ENCODE measurements at regions not wholly inside any gene's neighbourhood (a gene's known extent, or its start where the extent isn't known, plus 50 kb on each side); places are given as distances from the start of the nearest gene placed in this dataset.

DNA sequence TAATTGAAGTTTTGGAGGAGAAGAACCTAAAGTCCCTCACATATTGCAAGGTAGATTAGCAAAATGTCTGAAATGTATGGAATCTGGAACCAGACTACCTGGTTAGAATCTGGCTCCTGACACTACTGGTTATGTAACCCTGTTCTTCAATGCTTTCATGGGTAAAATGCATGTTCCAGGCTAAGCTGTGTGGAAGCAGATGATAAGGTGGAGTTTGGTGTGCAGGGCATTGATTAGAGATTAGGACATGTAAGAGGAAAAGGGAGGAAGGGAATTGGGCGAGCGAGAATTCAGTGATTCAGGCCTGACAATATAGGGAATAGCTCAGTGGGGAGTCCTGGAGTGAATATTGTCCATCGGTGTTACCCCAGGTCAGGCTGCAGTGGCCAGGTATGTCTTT, 165.8 kb upstream of the SFRP2 start:
- no peak overlapping the region for H3K9ac ChIP-seq (ENCODE audit: low read length)
- H3K23ac ChIP-seq (ENCODE audit: low read length), result no peak overlapping the region
- no peaks in the 10 kb centered on the region for H3K27me3 ChIP-seq (ENCODE audit: insufficient read depth, low read length, poor library complexity)
- no peak for DNase-seq
- H3K4me1 ChIP-seq (ENCODE audit: control insufficient read depth, low read depth, low read length), result no peaks in the 10 kb centered on the region
- H2BK120ac ChIP-seq (ENCODE audit: low read depth, low read length), result no peak overlapping the region
- H2BK15ac ChIP-seq (replicated peaks; ENCODE audit: low read depth), result no peak overlapping the region
- H3K36me3 ChIP-seq (ENCODE audit: control insufficient read depth, insufficient read depth, low read length), result no peaks in the 10 kb centered on the region
- no peaks in the 10 kb centered on the region for H3K79me2 ChIP-seq (ENCODE audit: control insufficient read depth, insufficient read depth, low read length)
- no peak overlapping the region for H3K18ac ChIP-seq (ENCODE audit: low read length)
- no peak overlapping the region for H3K4me3 ChIP-seq (ENCODE audit: low read length)
- H3K4me2 ChIP-seq (ENCODE audit: low read length), result no peak overlapping the region
- no peak overlapping the region for H3K56ac ChIP-seq (ENCODE audit: low read length)
- H4K5ac ChIP-seq (ENCODE audit: low read length), result no peak overlapping the region
- H3K79me1 ChIP-seq (ENCODE audit: low read length), result no peaks in the 10 kb centered on the region
- no peak overlapping the region for H2BK5ac ChIP-seq (ENCODE audit: low read length)
- WGBS (ENCODE audit: extremely low coverage, insufficient coverage, low lambda C conversion rate), result no CpG with 5 or more reads among the region's 3 CpGs
- H3K4ac ChIP-seq (ENCODE audit: low read depth, low read length), result no peak overlapping the region
- no peak overlapping the region for H2AK5ac ChIP-seq (ENCODE audit: low read length)
- H3K27ac ChIP-seq (ENCODE audit: low read depth, low read length), result no peak overlapping the region
- H4K8ac ChIP-seq (ENCODE audit: low read depth, low read length), result no peak overlapping the region

DNA sequence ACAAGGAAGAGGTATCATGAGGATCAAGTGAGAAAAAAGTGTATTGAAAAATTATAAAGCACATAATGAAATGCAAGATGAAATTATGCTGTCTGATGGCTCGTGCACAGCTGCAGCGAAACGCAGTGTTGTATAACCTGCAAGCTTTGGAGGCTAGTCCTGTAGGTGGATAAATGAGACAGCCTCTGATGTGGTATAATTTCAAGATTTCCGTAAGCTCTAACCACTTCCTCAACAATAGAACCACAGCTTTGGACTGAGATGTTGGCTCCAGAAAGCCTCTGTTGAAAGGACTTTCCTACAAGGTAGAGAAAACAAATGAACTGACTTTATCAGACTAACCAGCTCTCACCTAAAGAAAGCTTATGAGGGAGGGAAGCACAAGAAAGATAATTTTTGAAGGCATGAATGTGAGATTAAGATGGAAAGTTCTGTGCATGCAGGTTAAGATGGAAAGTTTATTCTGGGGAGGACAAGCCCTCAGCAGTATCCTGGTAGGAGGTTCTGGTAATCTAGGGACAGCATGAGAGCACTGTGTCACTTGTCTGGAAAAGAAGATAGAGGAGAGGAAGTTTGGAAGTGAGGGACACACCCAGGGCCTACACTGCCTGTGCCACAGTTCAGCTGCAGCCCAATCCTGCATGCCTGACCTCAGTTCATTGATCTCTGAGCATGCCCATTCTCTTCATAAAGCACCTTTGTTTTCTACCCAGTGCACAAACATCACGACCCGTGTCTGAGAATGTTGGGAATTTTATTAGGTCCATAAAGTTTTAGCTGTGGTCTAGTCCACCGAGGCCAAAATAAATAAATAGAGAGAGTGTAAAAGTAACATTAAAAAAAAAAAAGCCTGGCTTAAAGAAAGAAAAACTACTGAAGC, 161.5 kb upstream of the SFRP2 start:
- H3K79me1 ChIP-seq (ENCODE audit: low read length), result no peaks in the 10 kb centered on the region
- no CpG with 5 or more reads among the region's 7 CpGs for WGBS (ENCODE audit: extremely low coverage, insufficient coverage, low lambda C conversion rate)

DNA sequence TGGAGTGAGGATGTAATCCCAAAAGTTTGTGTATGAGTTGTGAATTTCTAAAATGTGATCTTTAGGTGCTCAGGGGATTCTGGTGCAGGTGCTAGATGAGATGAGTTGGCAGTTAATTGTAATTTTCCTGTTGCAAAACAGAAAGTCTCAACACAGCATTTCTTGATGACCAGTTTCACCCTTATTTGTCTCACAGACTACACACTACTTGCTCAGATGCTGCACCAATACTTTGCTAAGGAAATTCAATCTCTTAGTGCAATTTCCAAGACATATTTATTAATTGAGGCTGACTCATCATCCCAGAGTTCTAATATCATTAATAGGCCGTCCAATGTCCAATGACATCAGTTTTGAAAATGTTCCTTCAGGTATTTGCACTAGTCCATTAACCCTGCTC, 159.2 kb upstream of the SFRP2 start:
- no peak overlapping the region for H3K27ac ChIP-seq (ENCODE audit: low read depth, low read length)
- no peak overlapping the region for H2BK15ac ChIP-seq (replicated peaks; ENCODE audit: low read depth)
- H2BK5ac ChIP-seq (ENCODE audit: low read length), result no peak overlapping the region
- no peak overlapping the region for H3K18ac ChIP-seq (ENCODE audit: low read length)
- no peak overlapping the region for H3K4me2 ChIP-seq (ENCODE audit: low read length)
- no peaks in the 10 kb centered on the region for H3K79me2 ChIP-seq (ENCODE audit: control insufficient read depth, insufficient read depth, low read length)
- no peaks in the 10 kb centered on the region for H3K4me1 ChIP-seq (ENCODE audit: control insufficient read depth, low read depth, low read length)
- no peak overlapping the region for H2BK120ac ChIP-seq (ENCODE audit: low read depth, low read length)
- WGBS (ENCODE audit: extremely low coverage, insufficient coverage, low lambda C conversion rate), result no CpG with 5 or more reads among the region's 1 CpG
- H4K8ac ChIP-seq (ENCODE audit: low read depth, low read length), result no peak overlapping the region
- no peak overlapping the region for H3K23ac ChIP-seq (ENCODE audit: low read length)
- H3K36me3 ChIP-seq (ENCODE audit: control insufficient read depth, insufficient read depth, low read length), result no peaks in the 10 kb centered on the region
- H3K27me3 ChIP-seq (ENCODE audit: insufficient read depth, low read length, poor library complexity), result no peaks in the 10 kb centered on the region
- H3K4ac ChIP-seq (ENCODE audit: low read depth, low read length), result no peak overlapping the region
- H2AK5ac ChIP-seq (ENCODE audit: low read length), result no peak overlapping the region
- H3K4me3 ChIP-seq (ENCODE audit: low read length), result no peak overlapping the region
- no peak for DNase-seq
- no peaks in the 10 kb centered on the region for H3K79me1 ChIP-seq (ENCODE audit: low read length)
- no peak overlapping the region for H3K56ac ChIP-seq (ENCODE audit: low read length)
- H4K5ac ChIP-seq (ENCODE audit: low read length), result no peak overlapping the region
- H3K9ac ChIP-seq (ENCODE audit: low read length), result no peak overlapping the region

More for the DNA sequence above, 161.5 kb upstream of the SFRP2 start:
- Histone ChIP-seq H3K4ac (ENCODE audit: low read depth, low read length) (no peak overlapping the region), H3K27ac (ENCODE audit: low read depth, low read length) (no peak overlapping the region), H3K9ac (ENCODE audit: low read length) (no peak overlapping the region), H4K5ac (ENCODE audit: low read length) (no peak overlapping the region), H3K23ac (ENCODE audit: low read length) (no peak overlapping the region), H3K36me3 (ENCODE audit: control insufficient read depth, insufficient read depth, low read length) (no peaks in the 10 kb centered on the region), H2BK5ac (ENCODE audit: low read length) (no peak overlapping the region), H2AK5ac (ENCODE audit: low read length) (no peak overlapping the region), H2BK15ac (replicated peaks; ENCODE audit: low read depth) (no peak overlapping the region), H3K18ac (ENCODE audit: low read length) (no peak overlapping the region), H3K79me2 (ENCODE audit: control insufficient read depth, insufficient read depth, low read length) (no peaks in the 10 kb centered on the region), H3K56ac (ENCODE audit: low read length) (no peak overlapping the region), H3K27me3 (ENCODE audit: insufficient read depth, low read length, poor library complexity) (no peaks in the 10 kb centered on the region), H2BK120ac (ENCODE audit: low read depth, low read length) (no peak overlapping the region), H3K4me1 (ENCODE audit: control insufficient read depth, low read depth, low read length) (no peaks in the 10 kb centered on the region), H4K8ac (ENCODE audit: low read depth, low read length) (no peak overlapping the region), H3K4me2 (ENCODE audit: low read length) (no peak overlapping the region), H3K4me3 (ENCODE audit: low read length) (no peak overlapping the region)
- no peak for DNase-seq

DNA sequence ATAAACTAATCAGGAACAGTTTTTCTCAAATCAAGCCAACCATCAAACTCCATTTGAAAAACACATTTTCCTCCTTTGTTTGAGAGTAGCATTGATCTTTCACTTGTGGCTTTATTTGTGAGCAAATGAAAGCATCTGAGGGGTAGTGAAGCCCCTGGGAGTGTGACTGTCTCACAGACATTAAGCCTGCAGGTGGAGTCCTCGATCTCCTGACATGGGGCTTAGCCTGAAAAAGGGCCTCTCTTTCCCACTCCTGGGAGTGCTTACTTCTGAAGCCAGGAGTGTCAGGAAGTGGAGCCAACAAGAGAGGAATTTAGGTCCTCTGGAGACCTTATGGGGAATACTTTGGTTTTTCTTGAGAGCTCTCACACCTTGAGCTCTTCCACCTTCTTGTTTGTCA, 158.2 kb upstream of the SFRP2 start:
- no peaks in the 10 kb centered on the region for H3K4me1 ChIP-seq (ENCODE audit: control insufficient read depth, low read depth, low read length)
- no peaks in the 10 kb centered on the region for H3K79me1 ChIP-seq (ENCODE audit: low read length)
- H2AK5ac ChIP-seq (ENCODE audit: low read length), result no peak overlapping the region
- no peak overlapping the region for H2BK15ac ChIP-seq (replicated peaks; ENCODE audit: low read depth)
- H3K36me3 ChIP-seq (ENCODE audit: control insufficient read depth, insufficient read depth, low read length), result no peaks in the 10 kb centered on the region
- H2BK120ac ChIP-seq (ENCODE audit: low read depth, low read length), result no peak overlapping the region
- H3K27me3 ChIP-seq (ENCODE audit: insufficient read depth, low read length, poor library complexity), result no peaks in the 10 kb centered on the region
- no peak overlapping the region for H3K4ac ChIP-seq (ENCODE audit: low read depth, low read length)
- H4K5ac ChIP-seq (ENCODE audit: low read length), result no peak overlapping the region
- no CpG with 5 or more reads among the region's 1 CpG for WGBS (ENCODE audit: extremely low coverage, insufficient coverage, low lambda C conversion rate)
- no peak overlapping the region for H3K27ac ChIP-seq (ENCODE audit: low read depth, low read length)
- H3K18ac ChIP-seq (ENCODE audit: low read length), result no peak overlapping the region
- no peaks in the 10 kb centered on the region for H3K79me2 ChIP-seq (ENCODE audit: control insufficient read depth, insufficient read depth, low read length)
- no peak overlapping the region for H3K23ac ChIP-seq (ENCODE audit: low read length)
- H3K9ac ChIP-seq (ENCODE audit: low read length), result no peak overlapping the region
- no peak overlapping the region for H4K8ac ChIP-seq (ENCODE audit: low read depth, low read length)
- H3K4me2 ChIP-seq (ENCODE audit: low read length), result no peak overlapping the region
- H3K56ac ChIP-seq (ENCODE audit: low read length), result no peak overlapping the region
- H3K4me3 ChIP-seq (ENCODE audit: low read length), result no peak overlapping the region
- no peak overlapping the region for H2BK5ac ChIP-seq (ENCODE audit: low read length)
- DNase-seq, result peak; percentile 24

DNA sequence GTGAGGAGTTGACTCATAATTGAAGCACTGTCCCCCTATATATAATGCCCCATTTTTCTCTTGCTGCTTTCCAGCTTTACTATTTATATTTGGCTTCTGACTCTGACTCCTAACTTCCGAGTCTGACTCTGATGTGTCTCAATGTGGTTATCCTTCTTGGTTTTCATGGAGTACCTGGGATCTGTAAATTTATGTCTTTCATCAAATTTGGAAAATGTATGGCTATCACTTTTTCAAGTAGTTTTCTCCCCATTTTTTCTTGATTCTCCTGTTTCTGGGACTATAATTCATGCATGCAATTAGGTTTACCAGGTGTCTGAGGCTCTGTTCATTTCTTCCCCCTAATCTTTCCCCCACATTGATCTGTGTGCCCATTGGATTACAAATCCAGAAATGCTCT, 156.8 kb upstream of the SFRP2 start:
- Histone ChIP-seq H4K5ac (ENCODE audit: low read length) (no peak overlapping the region), H3K79me2 (ENCODE audit: control insufficient read depth, insufficient read depth, low read length) (no peaks in the 10 kb centered on the region), H3K4me2 (ENCODE audit: low read length) (no peak overlapping the region), H3K9ac (ENCODE audit: low read length) (no peak overlapping the region), H2BK120ac (ENCODE audit: low read depth, low read length) (no peak overlapping the region), H3K79me1 (ENCODE audit: low read length) (no peaks in the 10 kb centered on the region), H2BK5ac (ENCODE audit: low read length) (no peak overlapping the region), H3K18ac (ENCODE audit: low read length) (no peak overlapping the region), H3K23ac (ENCODE audit: low read length) (no peak overlapping the region), H4K8ac (ENCODE audit: low read depth, low read length) (no peak overlapping the region), H3K56ac (ENCODE audit: low read length) (no peak overlapping the region), H3K4ac (ENCODE audit: low read depth, low read length) (no peak overlapping the region), H2BK15ac (replicated peaks; ENCODE audit: low read depth) (no peak overlapping the region), H2AK5ac (ENCODE audit: low read length) (no peak overlapping the region), H3K4me3 (ENCODE audit: low read length) (no peak overlapping the region), H3K27ac (ENCODE audit: low read depth, low read length) (no peak overlapping the region), H3K36me3 (ENCODE audit: control insufficient read depth, insufficient read depth, low read length) (no peaks in the 10 kb centered on the region), H3K4me1 (ENCODE audit: control insufficient read depth, low read depth, low read length) (no peaks in the 10 kb centered on the region), H3K27me3 (ENCODE audit: insufficient read depth, low read length, poor library complexity) (no peaks in the 10 kb centered on the region)
- no CpG with 5 or more reads among the region's 1 CpG for WGBS (ENCODE audit: extremely low coverage, insufficient coverage, low lambda C conversion rate)
- DNase-seq, result no peak

Data from mesendoderm (in vitro differentiated cells).